ENCODE measurements at regions not wholly inside any gene's neighbourhood (a gene's known extent, or its start where the extent isn't known, plus 50 kb on each side); places are given as distances from the start of the nearest gene placed in this dataset.

GRCh38 chr12:111168009-111168900, 200.6 kb downstream of the PHETA1 start:
- TF ChIP-seq POLR2AphosphoS5 (IDR thresholded peaks at IDR 0.05): no peak
- TF ChIP-seq CTCF (IDR thresholded peaks at IDR 0.05): no peak

Measured in sigmoid colon (tissue), 4 donors.